OCI-LY7 (cell line): ENCODE measurements at regions not wholly inside any gene's neighbourhood (a gene's known extent, or its start where the extent isn't known, plus 50 kb on each side); places are given as distances from the start of the nearest gene placed in this dataset.

Source experiments
- BruUV-seq: library from RNA; stranded (reverse); fragments of 400-500 nt; replicated peaks from 2 replicates; lab custom pipeline; 2021; lab: Mats Ljungman, UMichigan
- CTCF ChIA-PET: fragments of 300-600 bp; sonication (Branson Sonifier 250); formaldehyde crosslinking; loops from one replicate; lab custom pipeline; 2022; ENCODE audit warnings: antibody characterized with exemption; ENCODE audit not compliant: unreplicated experiment; lab: Charles Lee
- POLR2A ChIA-PET: fragments of 300-600 bp; sonication (Branson Sonifier 250); formaldehyde crosslinking; loops from one replicate; lab custom pipeline; 2022; ENCODE audit warnings: antibody characterized with exemption; lab: Charles Lee
- DNase-seq: peaks from one replicate; pipeline ENCODE4 v3.0.0-alpha.2; 2015; ENCODE audit warnings: low spot score
- H2AFZ ChIP-seq: fragments of 200-600 bp; sonication (generic), shearing (Covaris generic); 2 replicates; pipeline ENCODE4 v1.6.1; 2014; ENCODE audit warnings: mild to moderate bottlenecking, antibody characterized with exemption, low read length, moderate library complexity
- H3K27ac ChIP-seq: fragments of 200-600 bp; sonication (generic); 2 replicates; pipeline ENCODE4 v1.5.1; 2014; ENCODE audit warnings: mixed run types, low read depth, mild to moderate bottlenecking, moderate library complexity, low read length, inconsistent platforms; ENCODE audit not compliant: poor library complexity, severe bottlenecking
- H3K36me3 ChIP-seq: fragments of 200-600 bp; sonication (generic); 2 replicates; pipeline ENCODE4 v1.6.1; 2014; ENCODE audit warnings: mild to moderate bottlenecking, antibody characterized with exemption, low read length, moderate library complexity, mixed read lengths; ENCODE audit not compliant: insufficient read depth
- H3K4me1 ChIP-seq: fragments of 200-600 bp; sonication (generic); 2 replicates; pipeline ENCODE4 v1.5.1; 2014; ENCODE audit warnings: mild to moderate bottlenecking, low read length; ENCODE audit not compliant: insufficient read depth, poor library complexity, severe bottlenecking
- H3K4me2 ChIP-seq: fragments of 200-600 bp; sonication (generic); 2 replicates; pipeline ENCODE4 v1.6.1; 2014; ENCODE audit warnings: mild to moderate bottlenecking, low read length
- H3K4me3 ChIP-seq: fragments of 200-600 bp; sonication (generic); 2 replicates; pipeline ENCODE4 v1.5.1; 2014; ENCODE audit warnings: mild to moderate bottlenecking, low read depth, low read length; ENCODE audit not compliant: poor library complexity, severe bottlenecking
- H3K79me2 ChIP-seq: fragments of 200-600 bp; sonication (generic); 2 replicates; pipeline ENCODE4 v1.6.1; 2016; ENCODE audit warnings: low read depth, mild to moderate bottlenecking, low read length, moderate library complexity, mixed read lengths; ENCODE audit not compliant: insufficient read depth
- H3K9me2 ChIP-seq: fragments of 200-600 bp; sonication (generic); 2 replicates; pipeline ENCODE4 v1.6.1; 2016; ENCODE audit warnings: mild to moderate bottlenecking, low read length, mixed read lengths; ENCODE audit not compliant: insufficient read depth
- H3K9me3 ChIP-seq: fragments of 200-600 bp; sonication (generic); 2 replicates; pipeline ENCODE4 v1.6.1; 2014; ENCODE audit warnings: mild to moderate bottlenecking, mixed run types, low read length, mixed read lengths
- H4K20me1 ChIP-seq: fragments of 200-600 bp; sonication (generic); 2 replicates; pipeline ENCODE4 v1.6.1; 2014; ENCODE audit warnings: mild to moderate bottlenecking, antibody characterized with exemption, low read length, moderate library complexity, mixed read lengths; ENCODE audit not compliant: insufficient read depth
- EZH2phosphoT487 ChIP-seq: fragments of 200-600 bp; sonication (generic); IDR thresholded peaks from 2 replicates; pipeline ENCODE4 v1.6.1; 2018; ENCODE audit warnings: low read depth, borderline replicate concordance, mild to moderate bottlenecking, mixed run types, antibody characterized with exemption, low read length, moderate library complexity, mixed read lengths
- intact Hi-C: fragments of 100-400 bp; cut with micrococcal nuclease; formaldehyde crosslinking; loops from one replicate; pipeline ENCODE4 v1.10.0; 2022; ENCODE audit not compliant: unreplicated experiment
- TF ChIP-seq, protein P1 (sequence below): fragments of 200-600 bp; sonication (generic); conservative IDR thresholded peaks from 2 replicates; pipeline ENCODE4 v1.5.1; 2014; ENCODE audit warnings: mild to moderate bottlenecking, antibody characterized with exemption, low read length, moderate library complexity, mixed read lengths

DNA sequence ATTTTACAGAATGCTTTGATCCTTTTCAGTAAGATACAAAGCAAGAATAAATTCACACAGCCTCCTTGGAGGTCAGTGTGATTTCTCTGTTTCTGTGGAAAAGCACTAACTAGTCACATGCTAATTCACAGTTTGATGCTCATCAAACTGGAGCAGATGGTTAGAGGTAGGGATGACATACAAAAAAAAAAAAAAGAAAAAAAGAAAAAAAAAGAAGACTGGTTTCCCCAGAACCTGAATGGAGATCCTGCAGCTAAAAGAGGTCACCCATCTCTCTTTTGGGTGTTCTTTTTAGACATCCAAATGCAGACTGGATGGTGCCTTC, 123.7 kb upstream of the ANKRD55 start:
- DNase-seq, result no peak
- Histone ChIP-seq H3K4me1 (no peaks in the 10 kb centered on the region), H3K27ac (no peak overlapping the region), H3K36me3 (no peaks in the 10 kb centered on the region), H3K79me2 (no peaks in the 10 kb centered on the region), H3K9me3 (no peaks in the 10 kb centered on the region), H3K9me2 (no peaks in the 10 kb centered on the region), H3K4me2 (no peak overlapping the region), H4K20me1 (no peaks in the 10 kb centered on the region), H3K4me3 (no peak overlapping the region), H2AFZ (no peak overlapping the region)
- BruUV-seq, result no TSS peak
- POLR2A ChIA-PET, result no interaction called here
- TF ChIP-seq EZH2phosphoT487, result no peak
- TF ChIP-seq, protein P1, sequence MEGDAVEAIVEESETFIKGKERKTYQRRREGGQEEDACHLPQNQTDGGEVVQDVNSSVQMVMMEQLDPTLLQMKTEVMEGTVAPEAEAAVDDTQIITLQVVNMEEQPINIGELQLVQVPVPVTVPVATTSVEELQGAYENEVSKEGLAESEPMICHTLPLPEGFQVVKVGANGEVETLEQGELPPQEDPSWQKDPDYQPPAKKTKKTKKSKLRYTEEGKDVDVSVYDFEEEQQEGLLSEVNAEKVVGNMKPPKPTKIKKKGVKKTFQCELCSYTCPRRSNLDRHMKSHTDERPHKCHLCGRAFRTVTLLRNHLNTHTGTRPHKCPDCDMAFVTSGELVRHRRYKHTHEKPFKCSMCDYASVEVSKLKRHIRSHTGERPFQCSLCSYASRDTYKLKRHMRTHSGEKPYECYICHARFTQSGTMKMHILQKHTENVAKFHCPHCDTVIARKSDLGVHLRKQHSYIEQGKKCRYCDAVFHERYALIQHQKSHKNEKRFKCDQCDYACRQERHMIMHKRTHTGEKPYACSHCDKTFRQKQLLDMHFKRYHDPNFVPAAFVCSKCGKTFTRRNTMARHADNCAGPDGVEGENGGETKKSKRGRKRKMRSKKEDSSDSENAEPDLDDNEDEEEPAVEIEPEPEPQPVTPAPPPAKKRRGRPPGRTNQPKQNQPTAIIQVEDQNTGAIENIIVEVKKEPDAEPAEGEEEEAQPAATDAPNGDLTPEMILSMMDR, result no peak
- CTCF ChIA-PET, result no interaction called here
- intact Hi-C loops, result no loop called here

DNA sequence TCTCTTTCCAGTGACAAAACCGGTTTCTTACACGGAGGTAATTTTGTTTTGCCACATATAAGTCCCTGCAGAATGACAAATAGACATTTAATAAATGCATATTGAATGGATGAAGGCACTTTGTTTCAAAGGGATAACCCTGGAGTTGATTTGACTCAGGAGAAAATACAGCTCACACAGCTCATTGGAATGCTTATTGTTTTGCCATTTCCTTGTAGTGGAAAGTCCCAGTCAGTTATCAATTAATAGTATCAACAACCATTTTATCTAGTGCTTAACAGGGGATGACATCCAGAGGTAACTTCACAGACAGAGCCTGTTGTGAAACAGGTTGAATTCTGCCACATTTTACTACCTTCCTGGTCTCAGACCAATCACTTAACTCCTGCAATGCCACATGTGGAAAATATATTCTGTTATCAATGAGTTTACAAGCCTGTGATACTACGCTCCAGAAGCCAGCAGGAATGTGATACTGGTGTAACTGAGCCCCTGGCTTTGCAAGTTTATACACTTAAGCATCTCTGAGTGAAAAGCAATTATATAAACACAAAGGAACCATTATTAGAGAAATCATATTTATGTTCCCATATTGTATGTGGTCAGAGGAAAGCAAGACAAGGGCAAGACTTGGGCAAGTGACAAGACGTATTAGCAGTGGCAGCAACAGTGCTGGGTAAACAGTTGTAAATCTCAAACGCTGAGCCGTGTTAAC, 123.1 kb upstream of the ANKRD55 start:
- intact Hi-C loops, result no loop called here
- Histone ChIP-seq H3K9me3 (no peaks in the 10 kb centered on the region), H2AFZ (no peak overlapping the region), H3K27ac (no peak overlapping the region), H3K4me3 (no peak overlapping the region), H3K36me3 (no peaks in the 10 kb centered on the region), H3K4me2 (no peak overlapping the region), H3K79me2 (no peaks in the 10 kb centered on the region), H3K9me2 (no peaks in the 10 kb centered on the region), H3K4me1 (no peaks in the 10 kb centered on the region), H4K20me1 (no peaks in the 10 kb centered on the region)
- ChIA-PET CTCF (no interaction called here), POLR2A (no interaction called here)
- no peak for DNase-seq
- TF ChIP-seq EZH2phosphoT487, result no peak
- TF ChIP-seq, protein P1, result no peak
- no TSS peak for BruUV-seq

DNA sequence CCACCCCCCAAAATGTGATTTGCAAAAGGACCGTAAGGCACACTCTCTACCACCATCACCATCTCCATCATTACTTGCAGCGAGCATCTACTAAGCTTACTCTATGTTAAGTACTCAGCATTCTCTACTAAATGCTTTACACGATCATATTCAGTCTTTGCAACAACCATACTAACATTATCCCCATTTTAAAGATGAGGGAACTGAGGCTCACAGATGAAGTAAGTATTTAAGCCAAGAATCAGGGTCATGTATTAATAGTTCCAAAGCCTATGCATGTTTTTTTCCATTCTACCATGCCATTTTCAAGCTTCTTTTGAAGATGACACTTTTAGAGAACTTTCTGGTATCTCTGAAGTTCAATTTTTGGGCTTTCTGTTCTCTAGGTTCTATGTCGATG, 121.7 kb upstream of the ANKRD55 start:
- no peaks in the 10 kb centered on the region for H3K9me3 ChIP-seq
- no peak overlapping the region for H3K4me2 ChIP-seq
- H3K36me3 ChIP-seq, result no peaks in the 10 kb centered on the region
- DNase-seq, result no peak
- H3K4me1 ChIP-seq, result no peaks in the 10 kb centered on the region
- H3K4me3 ChIP-seq, result no peak overlapping the region
- no peaks in the 10 kb centered on the region for H3K79me2 ChIP-seq
- intact Hi-C loops, result no loop called here
- H2AFZ ChIP-seq, result no peak overlapping the region
- TF ChIP-seq EZH2phosphoT487, result no peak
- TF ChIP-seq, protein P1, result no peak
- no TSS peak for BruUV-seq
- H4K20me1 ChIP-seq, result no peaks in the 10 kb centered on the region
- CTCF ChIA-PET, result no interaction called here
- POLR2A ChIA-PET, result no interaction called here
- H3K9me2 ChIP-seq, result no peaks in the 10 kb centered on the region
- no peak overlapping the region for H3K27ac ChIP-seq
